GM12872 (cell line): ENCODE measurements at regions not wholly inside any gene's neighbourhood (a gene's known extent, or its start where the extent isn't known, plus 50 kb on each side); places are given as distances from the start of the nearest gene placed in this dataset.

Experiments
- TF ChIP-seq, protein P1 (sequence below): IDR thresholded peaks from 3 replicates; pipeline ENCODE4 v1.5.1; 2011; ENCODE audit warnings: low read depth, mild to moderate bottlenecking, low read length, moderate library complexity; ENCODE audit not compliant: insufficient read depth

DNA sequence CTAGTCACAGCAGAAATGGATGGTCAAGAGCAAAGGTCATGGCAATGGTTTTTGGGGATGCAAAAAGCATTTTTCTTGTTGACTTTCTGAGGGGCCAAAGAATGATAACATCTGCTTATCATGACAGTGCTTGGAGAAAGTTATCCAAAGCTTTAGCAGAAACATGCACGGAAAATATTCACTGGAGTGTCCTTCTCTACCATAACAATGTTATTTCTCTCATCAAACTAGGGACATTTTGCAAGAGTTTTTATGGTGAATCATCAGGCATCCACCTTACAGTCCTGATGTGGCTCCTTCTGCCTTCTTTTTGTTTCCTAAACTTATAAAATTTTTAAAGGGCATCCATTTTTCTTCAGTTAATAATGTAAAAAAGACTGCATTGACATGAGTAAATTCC, 302.3 kb downstream of the HIVEP2 start:
- TF ChIP-seq, protein P1, sequence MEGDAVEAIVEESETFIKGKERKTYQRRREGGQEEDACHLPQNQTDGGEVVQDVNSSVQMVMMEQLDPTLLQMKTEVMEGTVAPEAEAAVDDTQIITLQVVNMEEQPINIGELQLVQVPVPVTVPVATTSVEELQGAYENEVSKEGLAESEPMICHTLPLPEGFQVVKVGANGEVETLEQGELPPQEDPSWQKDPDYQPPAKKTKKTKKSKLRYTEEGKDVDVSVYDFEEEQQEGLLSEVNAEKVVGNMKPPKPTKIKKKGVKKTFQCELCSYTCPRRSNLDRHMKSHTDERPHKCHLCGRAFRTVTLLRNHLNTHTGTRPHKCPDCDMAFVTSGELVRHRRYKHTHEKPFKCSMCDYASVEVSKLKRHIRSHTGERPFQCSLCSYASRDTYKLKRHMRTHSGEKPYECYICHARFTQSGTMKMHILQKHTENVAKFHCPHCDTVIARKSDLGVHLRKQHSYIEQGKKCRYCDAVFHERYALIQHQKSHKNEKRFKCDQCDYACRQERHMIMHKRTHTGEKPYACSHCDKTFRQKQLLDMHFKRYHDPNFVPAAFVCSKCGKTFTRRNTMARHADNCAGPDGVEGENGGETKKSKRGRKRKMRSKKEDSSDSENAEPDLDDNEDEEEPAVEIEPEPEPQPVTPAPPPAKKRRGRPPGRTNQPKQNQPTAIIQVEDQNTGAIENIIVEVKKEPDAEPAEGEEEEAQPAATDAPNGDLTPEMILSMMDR: no peak

DNA sequence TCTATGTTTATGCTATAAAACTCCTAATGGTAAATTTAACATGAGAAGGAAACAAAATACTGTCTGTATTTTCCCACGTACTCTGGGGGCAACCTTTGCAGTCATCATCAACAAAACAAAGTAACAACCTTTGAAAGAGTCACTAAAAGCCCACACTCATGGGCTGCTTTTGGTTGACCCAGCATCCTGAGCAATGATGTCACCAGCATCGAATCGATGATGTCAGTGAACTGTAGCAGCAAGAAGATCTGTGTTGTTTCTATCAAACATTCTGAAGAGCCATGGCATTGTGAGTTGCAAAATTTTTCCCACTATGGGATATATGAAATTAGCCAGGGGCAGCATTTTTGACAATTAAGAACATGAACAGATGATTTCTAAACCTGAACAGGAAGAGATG, 300.1 kb downstream of the HIVEP2 start:
- TF ChIP-seq, protein P1: no peak

DNA sequence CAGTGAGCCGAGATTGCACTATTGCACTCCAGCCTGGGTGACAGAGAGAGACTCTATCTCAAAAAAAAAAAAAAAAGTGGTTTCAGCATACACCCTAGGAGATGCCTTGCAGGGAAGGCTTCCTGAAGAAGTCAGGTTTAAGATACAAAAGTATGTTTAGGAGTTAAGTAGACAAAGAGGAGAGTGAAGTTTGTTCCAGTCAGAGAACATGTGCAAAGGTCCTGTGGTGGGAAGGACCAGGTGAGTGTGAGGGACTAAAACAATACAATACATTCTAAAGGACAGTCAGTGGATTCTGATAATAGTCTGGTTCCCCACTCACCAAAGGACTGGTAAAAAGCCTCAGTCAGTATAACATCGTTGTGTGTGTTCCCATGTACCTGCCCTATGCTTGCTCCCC, 299.3 kb downstream of the HIVEP2 start:
- TF ChIP-seq, protein P1: no peak

DNA sequence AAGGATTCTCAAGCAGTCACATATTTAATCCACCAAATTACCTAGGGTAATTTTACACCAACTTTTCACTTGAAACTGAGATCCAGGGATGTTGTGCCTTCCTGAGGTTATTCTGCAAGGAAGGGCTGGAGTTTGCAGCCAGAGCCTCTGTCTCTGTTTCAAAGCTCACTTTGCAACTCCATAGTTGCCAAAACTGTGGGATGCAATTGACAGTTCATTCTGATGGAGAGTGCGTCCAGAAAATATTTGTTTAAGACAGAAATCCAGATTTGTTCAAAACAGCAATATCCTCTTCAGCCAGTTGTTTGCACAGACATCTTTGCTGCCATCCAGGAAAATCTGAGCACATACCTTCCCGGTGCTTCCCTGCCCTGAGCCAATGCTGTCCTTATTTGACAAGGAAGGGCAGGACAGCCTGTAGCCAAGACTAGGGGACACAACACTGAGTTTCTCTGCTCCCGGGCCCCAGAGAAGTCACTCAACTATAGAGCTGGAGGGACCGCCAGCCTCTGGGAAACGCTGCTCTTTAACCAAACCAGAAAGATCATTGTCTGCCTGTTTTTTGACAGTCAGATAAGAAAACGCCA, 297.4 kb downstream of the HIVEP2 start:
- TF ChIP-seq, protein P1: no peak

DNA sequence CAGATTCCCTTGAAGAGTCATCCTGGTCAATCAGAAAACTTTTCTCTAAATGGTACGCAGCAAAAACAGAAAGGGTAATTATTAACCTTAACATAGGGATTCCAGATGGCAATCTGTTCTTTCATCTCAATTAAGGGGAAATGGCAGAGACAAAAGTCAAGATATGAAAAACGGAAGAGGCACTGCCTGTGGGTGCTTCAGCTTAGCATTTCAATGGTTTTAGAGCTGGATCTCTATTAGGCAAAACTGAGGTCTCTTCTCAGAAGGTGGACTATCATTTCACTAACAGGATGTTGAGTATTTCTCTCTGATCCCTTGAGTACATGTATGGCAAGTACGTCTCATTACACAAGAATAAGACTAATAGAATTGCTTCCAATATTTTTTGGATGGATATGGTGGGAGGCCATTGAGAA, 296.9 kb downstream of the HIVEP2 start:
- TF ChIP-seq, protein P1: no peak

DNA sequence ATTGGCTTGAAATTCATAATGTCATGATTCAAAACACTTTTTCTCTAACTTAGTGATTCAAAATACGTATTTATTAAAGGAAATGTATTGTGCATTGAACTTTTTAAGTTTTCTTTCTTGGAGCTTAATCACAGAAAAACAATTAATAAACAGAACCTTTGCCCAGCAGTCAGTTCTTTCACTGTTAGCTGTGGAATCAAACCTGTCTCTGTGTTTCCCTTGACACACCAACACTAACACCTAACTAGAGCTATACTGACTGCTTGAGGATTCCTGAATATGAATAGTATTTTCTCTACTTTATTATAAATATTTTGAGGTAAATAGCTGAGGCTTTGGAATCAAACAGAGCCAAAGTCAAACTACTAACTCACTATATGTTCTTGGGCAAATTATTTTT, 296.4 kb downstream of the HIVEP2 start:
- TF ChIP-seq, protein P1: no peak

DNA sequence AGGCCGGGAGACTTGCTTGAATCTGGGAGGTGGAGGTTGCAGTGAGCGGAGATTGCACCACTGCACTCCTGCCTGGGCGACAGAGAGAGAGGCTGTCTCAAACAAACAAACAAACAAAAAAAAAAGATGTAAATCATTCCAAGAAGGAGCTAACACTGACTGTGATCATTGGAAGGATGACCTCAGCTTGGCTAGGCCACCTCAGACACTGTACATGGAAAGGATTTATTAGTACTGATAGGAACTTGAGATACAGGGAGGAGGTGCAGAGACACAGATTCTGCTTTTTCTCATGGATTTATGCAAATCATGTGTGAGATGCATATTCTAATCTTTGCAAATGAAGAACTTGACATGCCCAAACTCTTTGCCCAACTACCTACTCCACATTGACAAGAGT, 293.6 kb downstream of the HIVEP2 start:
- TF ChIP-seq, protein P1: no peak
